H9 (cell line): ENCODE measurements at regions not wholly inside any gene's neighbourhood (a gene's known extent, or its start where the extent isn't known, plus 50 kb on each side); places are given as distances from the start of the nearest gene placed in this dataset.

Experiments
- DNase-seq: peaks from one replicate; pipeline ENCODE4 v3.0.0-alpha.2; 2017
- H2AFZ ChIP-seq: one replicate; pipeline ENCODE4 v1.6.1; 2013; ENCODE audit warnings: mild to moderate bottlenecking, low read length, control low read depth, moderate library complexity
- H2AK5ac ChIP-seq: 2 replicates; pipeline ENCODE4 v1.6.1; 2013; ENCODE audit warnings: low read length, control low read depth, mixed read lengths; ENCODE audit not compliant: insufficient read length
- H2BK120ac ChIP-seq: one replicate; pipeline ENCODE4 v1.6.1; 2013; ENCODE audit warnings: low read depth, mild to moderate bottlenecking, low read length, control low read depth, inconsistent platforms; ENCODE audit not compliant: poor library complexity, severe bottlenecking
- H2BK12ac ChIP-seq: 2 replicates; pipeline ENCODE4 v1.6.1; 2013; ENCODE audit warnings: low read length, control low read depth, mixed read lengths, low read depth; ENCODE audit not compliant: insufficient read length
- H2BK15ac ChIP-seq: 2 replicates; pipeline ENCODE4 v1.6.1; 2013; ENCODE audit warnings: low read depth, low read length, control low read depth
- H2BK20ac ChIP-seq: one replicate; pipeline ENCODE4 v1.6.1; 2013; ENCODE audit warnings: low read depth, mild to moderate bottlenecking, low read length, control low read depth, inconsistent platforms; ENCODE audit not compliant: poor library complexity, severe bottlenecking
- H2BK5ac ChIP-seq: 2 replicates; pipeline ENCODE4 v1.6.1; 2013; ENCODE audit warnings: low read length, control low read depth, mixed read lengths; ENCODE audit not compliant: insufficient read length
- H3K14ac ChIP-seq: 2 replicates; pipeline ENCODE4 v1.6.1; 2013; ENCODE audit warnings: low read length, control low read depth; ENCODE audit not compliant: insufficient read depth
- H3K18ac ChIP-seq: 2 replicates; pipeline ENCODE4 v1.6.1; 2013; ENCODE audit warnings: low read depth, mild to moderate bottlenecking, mixed read lengths, low read length, control low read depth; ENCODE audit not compliant: insufficient read length
- H3K23ac ChIP-seq: 2 replicates; pipeline ENCODE4 v1.6.1; 2013; ENCODE audit warnings: low read length, control low read depth, mixed read lengths, low read depth; ENCODE audit not compliant: insufficient read length
- H3K23me2 ChIP-seq: 2 replicates; pipeline ENCODE4 v1.6.1; 2013; ENCODE audit warnings: low read depth, mild to moderate bottlenecking, mixed read lengths, low read length, control low read depth; ENCODE audit not compliant: insufficient read length, poor library complexity, severe bottlenecking
- H3K27ac ChIP-seq: 2 replicates; pipeline ENCODE4 v1.5.1; 2013; ENCODE audit warnings: low read length, control low read depth, mixed read lengths, low read depth; ENCODE audit not compliant: insufficient read length
- H3K27me3 ChIP-seq: 2 replicates; pipeline ENCODE4 v1.6.1; 2013; ENCODE audit warnings: low read length, control low read depth, inconsistent platforms; ENCODE audit not compliant: insufficient read depth
- H3K4ac ChIP-seq: 2 replicates; pipeline ENCODE4 v1.6.1; 2013; ENCODE audit warnings: low read depth, mild to moderate bottlenecking, control low read depth, inconsistent platforms, low read length, moderate library complexity
- H3K4me1 ChIP-seq: 2 replicates; pipeline ENCODE4 v1.6.1; 2013; ENCODE audit warnings: low read length, control low read depth, inconsistent platforms; ENCODE audit not compliant: insufficient read depth
- H3K4me2 ChIP-seq: 2 replicates; pipeline ENCODE4 v1.6.1; 2013; ENCODE audit warnings: low read length, control low read depth, mixed read lengths; ENCODE audit not compliant: insufficient read length, insufficient read depth
- H3K56ac ChIP-seq: 2 replicates; pipeline ENCODE4 v1.6.1; 2013; ENCODE audit warnings: low read depth, mild to moderate bottlenecking, mixed read lengths, low read length, control low read depth; ENCODE audit not compliant: insufficient read length
- H3K79me1 ChIP-seq: 2 replicates; pipeline ENCODE4 v1.6.1; 2013; ENCODE audit warnings: low read depth, mild to moderate bottlenecking, moderate library complexity, low read length, control low read depth, inconsistent platforms; ENCODE audit not compliant: insufficient read depth, poor library complexity, severe bottlenecking
- H3K79me2 ChIP-seq: 2 replicates; pipeline ENCODE4 v1.6.1; 2013; ENCODE audit warnings: low read length, control low read depth, inconsistent platforms; ENCODE audit not compliant: insufficient read depth
- H3K9ac ChIP-seq: 2 replicates; pipeline ENCODE4 v1.6.1; 2013; ENCODE audit warnings: low read length, control low read depth, mixed read lengths; ENCODE audit not compliant: insufficient read length; ENCODE audit errors: extremely low read depth
- H3K9me3 ChIP-seq: one replicate; pipeline ENCODE4 v1.6.1; 2013; ENCODE audit warnings: low read depth, low read length, inconsistent platforms; ENCODE audit not compliant: control insufficient read depth
- H3T11ph ChIP-seq: one replicate; pipeline ENCODE4 v1.6.1; 2013; ENCODE audit warnings: mild to moderate bottlenecking, low read length, control low read depth, inconsistent platforms
- H4K20me1 ChIP-seq: one replicate; pipeline ENCODE4 v1.6.1; 2013; ENCODE audit not compliant: control insufficient read depth, insufficient read length, insufficient read depth
- H4K5ac ChIP-seq: 2 replicates; pipeline ENCODE4 v1.6.1; 2013; ENCODE audit warnings: low read depth, mild to moderate bottlenecking, mixed read lengths, low read length, control low read depth; ENCODE audit not compliant: insufficient read length
- H4K8ac ChIP-seq: replicated peaks from 2 replicates; pipeline ENCODE4 v1.6.1; 2013; ENCODE audit warnings: low read length, control low read depth, mixed read lengths, low read depth; ENCODE audit not compliant: insufficient read length
- H4K91ac ChIP-seq: 2 replicates; pipeline ENCODE4 v1.6.1; 2013; ENCODE audit warnings: low read depth, mild to moderate bottlenecking, moderate library complexity, mixed read lengths, low read length, control low read depth; ENCODE audit not compliant: insufficient read length
- H3K27ac Mint-ChIP-seq, 3 experiments: 2 replicates in 2 of 3; 3 replicates in 1 of 3; pipeline ENCODE4 v1.8.0; 2020 to 2021; ENCODE audit warnings: mixed read lengths in 3 of 3, mild to moderate bottlenecking in 1 of 3, moderate library complexity in 1 of 3
- H3K27me3 Mint-ChIP-seq: 2 replicates; pipeline ENCODE4 v1.8.0; 2021; ENCODE audit warnings: low read depth, mild to moderate bottlenecking, moderate library complexity, mixed read lengths
- H3K36me3 Mint-ChIP-seq, 3 experiments: 2 replicates in 2 of 3; 3 replicates in 1 of 3; pipeline ENCODE4 v1.8.0; 2020 to 2021; ENCODE audit warnings: low read depth in 3 of 3, mixed read lengths in 3 of 3; ENCODE audit not compliant: insufficient read depth in 1 of 3
- H3K4me1 Mint-ChIP-seq, 2 experiments: 2 replicates each; pipeline ENCODE4 v1.8.0; 2020; ENCODE audit warnings: mixed read lengths in 2 of 2
- H3K4me3 Mint-ChIP-seq, 2 experiments: 2 replicates in 1 of 2; 3 replicates in 1 of 2; pipeline ENCODE4 v1.8.0; 2020 to 2021; ENCODE audit warnings: mild to moderate bottlenecking in 2 of 2, mixed read lengths in 2 of 2, moderate library complexity in 1 of 2
- H3K9me3 Mint-ChIP-seq, 2 experiments: 2 replicates in 1 of 2; 3 replicates in 1 of 2; pipeline ENCODE4 v1.8.0; 2020; ENCODE audit warnings: mild to moderate bottlenecking in 2 of 2, mixed read lengths in 2 of 2, moderate library complexity in 1 of 2
- WGBS: extraction: QIAGEN DNeasy Blood & Tissue Kit; methylation state at CpG from one replicate; pipeline ENCODE4 v1.1.7; 2013; ENCODE audit warnings: missing lambda C conversion rate, low lambda C conversion rate, mixed read lengths; ENCODE audit not compliant: insufficient read length; ENCODE audit errors: extremely low coverage; 5-methylcytosine and 5-hydroxymethylcytosine counted together
- TF ChIP-seq, protein P1 (sequence below): fragments of 200-600 bp; sonication (generic); conservative IDR thresholded peaks from 3 replicates; pipeline ENCODE4 v1.8.0; 2021; ENCODE audit warnings: antibody characterized with exemption, mild to moderate bottlenecking

DNA sequence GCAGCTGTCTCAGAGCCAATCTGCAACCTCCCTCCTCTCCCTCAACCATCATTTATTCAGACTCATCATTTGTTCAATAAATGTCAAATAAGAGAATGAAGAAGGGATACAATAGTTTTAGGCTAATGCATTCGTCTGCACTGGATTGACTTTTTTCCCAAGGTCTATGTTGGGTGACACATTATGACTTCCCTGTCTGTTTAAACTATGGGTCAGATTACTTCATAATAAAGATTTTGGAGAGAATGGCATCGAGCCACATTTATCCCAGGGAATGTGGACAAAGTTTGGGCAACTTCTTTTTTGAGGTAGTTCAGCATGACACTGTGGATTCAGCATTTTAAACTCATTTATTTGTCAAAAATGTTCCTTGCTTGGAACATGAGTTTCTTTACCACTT, 107.4 kb upstream of the ADGRL2 start:
- H3K9me3 ChIP-seq = no peaks in the 10 kb centered on the region
- no peak overlapping the region for H2BK20ac ChIP-seq
- Mint-ChIP-seq H3K9me3 (peaks cover 5 to 6% of the 10 kb centered on the region in 2 experiments; a peak in 2 of 5 replicates), H3K4me3 (no peak overlapping the region), H3K27ac (no peak overlapping the region), H3K36me3 (peaks cover 0 to 13% (median 5%) of the 10 kb centered on the region in 3 experiments; a peak in 4 of 7 replicates), H3K4me1 (peaks cover 11 to 23% of the 10 kb centered on the region in 2 experiments), H3K27me3 (no peaks in the 10 kb centered on the region)
- H3K4me2 ChIP-seq = no peak overlapping the region
- H3K14ac ChIP-seq = no peak overlapping the region
- no peaks in the 10 kb centered on the region for H3K27me3 ChIP-seq
- no peak overlapping the region for H4K91ac ChIP-seq
- no peak overlapping the region for H3K27ac ChIP-seq
- no peak overlapping the region for H2BK12ac ChIP-seq
- H3K4ac ChIP-seq = no peak overlapping the region
- no peak for DNase-seq
- no peak overlapping the region for H2AK5ac ChIP-seq
- H2BK120ac ChIP-seq = no peak overlapping the region
- H2AFZ ChIP-seq = no peak overlapping the region
- H4K20me1 ChIP-seq = no peaks in the 10 kb centered on the region
- H3T11ph ChIP-seq = no peak overlapping the region
- no peaks in the 10 kb centered on the region for H3K23me2 ChIP-seq
- no peak overlapping the region for H3K56ac ChIP-seq
- H3K79me2 ChIP-seq = no peaks in the 10 kb centered on the region
- no CpG with 5 or more reads among the region's 2 CpGs for WGBS
- no peak overlapping the region for H2BK15ac ChIP-seq
- H3K18ac ChIP-seq = no peak overlapping the region
- H4K8ac ChIP-seq = no peak overlapping the region
- no peak overlapping the region for H3K9ac ChIP-seq
- H3K4me1 ChIP-seq = peaks cover 3% of the 10 kb centered on the region; the same call in 1 of the 2 replicates
- no peak overlapping the region for H4K5ac ChIP-seq
- no peak overlapping the region for H2BK5ac ChIP-seq
- H3K23ac ChIP-seq = no peak overlapping the region
- no peaks in the 10 kb centered on the region for H3K79me1 ChIP-seq
- TF ChIP-seq, protein P1, sequence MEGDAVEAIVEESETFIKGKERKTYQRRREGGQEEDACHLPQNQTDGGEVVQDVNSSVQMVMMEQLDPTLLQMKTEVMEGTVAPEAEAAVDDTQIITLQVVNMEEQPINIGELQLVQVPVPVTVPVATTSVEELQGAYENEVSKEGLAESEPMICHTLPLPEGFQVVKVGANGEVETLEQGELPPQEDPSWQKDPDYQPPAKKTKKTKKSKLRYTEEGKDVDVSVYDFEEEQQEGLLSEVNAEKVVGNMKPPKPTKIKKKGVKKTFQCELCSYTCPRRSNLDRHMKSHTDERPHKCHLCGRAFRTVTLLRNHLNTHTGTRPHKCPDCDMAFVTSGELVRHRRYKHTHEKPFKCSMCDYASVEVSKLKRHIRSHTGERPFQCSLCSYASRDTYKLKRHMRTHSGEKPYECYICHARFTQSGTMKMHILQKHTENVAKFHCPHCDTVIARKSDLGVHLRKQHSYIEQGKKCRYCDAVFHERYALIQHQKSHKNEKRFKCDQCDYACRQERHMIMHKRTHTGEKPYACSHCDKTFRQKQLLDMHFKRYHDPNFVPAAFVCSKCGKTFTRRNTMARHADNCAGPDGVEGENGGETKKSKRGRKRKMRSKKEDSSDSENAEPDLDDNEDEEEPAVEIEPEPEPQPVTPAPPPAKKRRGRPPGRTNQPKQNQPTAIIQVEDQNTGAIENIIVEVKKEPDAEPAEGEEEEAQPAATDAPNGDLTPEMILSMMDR = no peak
